Small intestine (tissue), 7 donors: ENCODE measurements at regions not wholly inside any gene's neighbourhood (a gene's known extent, or its start where the extent isn't known, plus 50 kb on each side); places are given as distances from the start of the nearest gene placed in this dataset.

ENCODE experiments used
- DNase-seq, 2 donors: peaks; one replicate each; pipeline versions ENCODE4 v3.0.0 to v3.0.0-alpha.2; 2013
- FAIRE-seq: peaks from 2 replicates; lab custom pipeline; 2012; peaks lifted over from hg19 to GRCh38; lab: Jason Lieb, UNC
- H3K27ac ChIP-seq, 3 donors: one replicate each; pipeline ENCODE4 v1.5.1; 2013; ENCODE audit warnings: low read length in 2 of 3, mild to moderate bottlenecking in 2 of 3, control low read depth in 1 of 3, inconsistent platforms in 1 of 3, low read depth in 1 of 3, moderate library complexity in 1 of 3
- H3K27me3 ChIP-seq, 3 donors: one replicate each; pipeline ENCODE4 v1.6.1; 2013; ENCODE audit warnings: low read length in 3 of 3, inconsistent platforms in 1 of 3; ENCODE audit not compliant: control insufficient read depth in 3 of 3, insufficient read depth in 3 of 3
- H3K36me3 ChIP-seq, 3 donors: one replicate each; pipeline ENCODE4 v1.6.1; 2013; ENCODE audit warnings: low read length in 3 of 3, inconsistent platforms in 1 of 3, low read depth in 1 of 3, mild to moderate bottlenecking in 1 of 3, moderate library complexity in 1 of 3; ENCODE audit not compliant: control insufficient read depth in 3 of 3, insufficient read depth in 2 of 3
- H3K4me1 ChIP-seq, 3 donors: one replicate each; pipeline ENCODE4 v1.6.1; 2013; ENCODE audit warnings: low read length in 2 of 3, inconsistent platforms in 1 of 3, low read depth in 1 of 3, mild to moderate bottlenecking in 1 of 3, moderate library complexity in 1 of 3; ENCODE audit not compliant: control insufficient read depth in 3 of 3, insufficient read depth in 2 of 3
- H3K4me3 ChIP-seq, 3 donors: one replicate each; pipeline ENCODE4 v1.5.1; 2013; ENCODE audit warnings: low read length in 3 of 3, control low read depth in 1 of 3, inconsistent platforms in 1 of 3, low read depth in 1 of 3, mild to moderate bottlenecking in 1 of 3, moderate library complexity in 1 of 3
- H3K9me3 ChIP-seq, 2 donors: one replicate each; pipeline ENCODE4 v1.6.1; 2013; ENCODE audit warnings: low read depth in 1 of 2, low read length in 1 of 2; ENCODE audit not compliant: control insufficient read depth in 2 of 2, insufficient read depth in 1 of 2
- WGBS, 3 donors: extraction: QIAGEN DNeasy Blood & Tissue Kit; methylation state at CpG; one replicate each; pipeline ENCODE4 v1.1.7; 2013; 5-methylcytosine and 5-hydroxymethylcytosine counted together
- donor health status: healthy with polysubstance abuse.
- donor health status: control.
- donor health status: control.
- donor health status: Bipolar disorder and iron deficiency.
- donor health status: healthy.

- H3K4me3 ChIP-seq: no peak overlapping the region
- H3K9me3 ChIP-seq: no peaks in the 10 kb centered on the region
- no peak overlapping the region for H3K27ac ChIP-seq
- WGBS, 3 donors: 65 to 73% (median 72%) methylated on average over 5 of the region's 5 CpGs
- FAIRE-seq (no peak), DNase-seq (no peak)
- no peaks in the 10 kb centered on the region for H3K27me3 ChIP-seq
- H3K36me3 ChIP-seq: no peaks in the 10 kb centered on the region
- H3K4me1 ChIP-seq: no peaks in the 10 kb centered on the region
Measured at GRCh38 chr18:61209801-61210200, 123.4 kb upstream of the CDH20 start.

- H3K27me3 ChIP-seq: no peaks in the 10 kb centered on the region
- H3K36me3 ChIP-seq: no peaks in the 10 kb centered on the region
- H3K4me3 ChIP-seq: no peak overlapping the region
- no peaks in the 10 kb centered on the region for H3K9me3 ChIP-seq
- no peaks in the 10 kb centered on the region for H3K4me1 ChIP-seq
- no peak for DNase-seq
- H3K27ac ChIP-seq: no peak overlapping the region
- FAIRE-seq: no peak
- 82 to 86% (median 85%) methylated on average over 6 of the region's 6 CpGs for WGBS, 3 donors
Measured at GRCh38 chr18:61216051-61216450, 117.2 kb upstream of the CDH20 start.

GRCh38 chr18:61222206-61222605, 111.0 kb upstream of the CDH20 start:
- Histone ChIP-seq H3K4me3 (no peak overlapping the region), H3K36me3 (no peaks in the 10 kb centered on the region), H3K27ac (no peak overlapping the region), H3K9me3 (no peaks in the 10 kb centered on the region), H3K27me3 (no peaks in the 10 kb centered on the region), H3K4me1 (no peaks in the 10 kb centered on the region)
- no peak for DNase-seq
- FAIRE-seq: no peak

GRCh38 chr18:61225336-61225735, 107.9 kb upstream of the CDH20 start:
- DNase-seq (no peak), FAIRE-seq (no peak)
- Histone ChIP-seq H3K36me3 (no peaks in the 10 kb centered on the region), H3K27me3 (no peaks in the 10 kb centered on the region), H3K9me3 (no peaks in the 10 kb centered on the region), H3K4me1 (no peaks in the 10 kb centered on the region), H3K27ac (no peak overlapping the region), H3K4me3 (no peak overlapping the region)

GRCh38 chr18:61236356-61237057, 96.7 kb upstream of the CDH20 start:
- Histone ChIP-seq H3K36me3 (no peaks in the 10 kb centered on the region), H3K4me3 (no peak overlapping the region), H3K4me1 (no peaks in the 10 kb centered on the region), H3K27me3 (no peaks in the 10 kb centered on the region), H3K27ac (no peak overlapping the region), H3K9me3 (peaks cover 0 to 3% of the 10 kb centered on the region in 2 donors)
- 58 to 65% (median 61%) methylated on average over 7 of the region's 7 CpGs for WGBS, 3 donors
- DNase-seq (no peak), FAIRE-seq (no peak)

GRCh38 chr18:61237529-61237928, 95.7 kb upstream of the CDH20 start:
- DNase-seq (no peak), FAIRE-seq (no peak)
- no peak overlapping the region for H3K27ac ChIP-seq
- no peaks in the 10 kb centered on the region for H3K27me3 ChIP-seq
- no peaks in the 10 kb centered on the region for H3K36me3 ChIP-seq
- no peak overlapping the region for H3K4me3 ChIP-seq
- WGBS, 3 donors: 69 to 78% (median 70%) methylated on average over 7 of the region's 7 CpGs
- H3K9me3 ChIP-seq: peaks cover 0 to 3% of the 10 kb centered on the region in 2 donors
- H3K4me1 ChIP-seq: no peaks in the 10 kb centered on the region

- Histone ChIP-seq H3K4me1 (no peaks in the 10 kb centered on the region), H3K27me3 (no peaks in the 10 kb centered on the region), H3K27ac (no peak overlapping the region), H3K36me3 (no peaks in the 10 kb centered on the region), H3K9me3 (peaks cover 0 to 3% of the 10 kb centered on the region in 2 donors), H3K4me3 (no peak overlapping the region)
- DNase-seq (no peak), FAIRE-seq (no peak)
- WGBS, 3 donors: 69 to 81% (median 77%) methylated on average over 5 of the region's 5 CpGs
Measured at GRCh38 chr18:61239051-61239450, 94.2 kb upstream of the CDH20 start.

GRCh38 chr18:61241260-61241853, 91.9 kb upstream of the CDH20 start:
- Histone ChIP-seq H3K9me3 (peaks cover 0 to 3% of the 10 kb centered on the region in 2 donors), H3K27ac (no peak overlapping the region), H3K27me3 (no peaks in the 10 kb centered on the region), H3K36me3 (no peaks in the 10 kb centered on the region), H3K4me3 (no peak overlapping the region), H3K4me1 (no peaks in the 10 kb centered on the region)
- WGBS, 3 donors: 67 to 85% (median 69%) methylated on average over 5 of the region's 5 CpGs
- DNase-seq (no peak), FAIRE-seq (no peak)

GRCh38 chr18:61244632-61245031, 88.6 kb upstream of the CDH20 start:
- DNase-seq (no peak), FAIRE-seq (no peak)
- no peaks in the 10 kb centered on the region for H3K9me3 ChIP-seq
- H3K27ac ChIP-seq: no peak overlapping the region
- H3K27me3 ChIP-seq: no peaks in the 10 kb centered on the region
- H3K4me3 ChIP-seq: no peak overlapping the region
- H3K4me1 ChIP-seq: no peaks in the 10 kb centered on the region
- H3K36me3 ChIP-seq: no peaks in the 10 kb centered on the region
- 71 to 82% (median 73%) methylated on average over 3 of the region's 3 CpGs for WGBS, 3 donors
